PC-9 (cell line): ENCODE measurements at regions not wholly inside any gene's neighbourhood (a gene's known extent, or its start where the extent isn't known, plus 50 kb on each side); places are given as distances from the start of the nearest gene placed in this dataset.

ENCODE experiments used
- BruUV-seq: library from RNA; stranded (reverse); fragments of 400-500 nt; replicated peaks from 2 replicates; lab custom pipeline; 2021; lab: Mats Ljungman, UMichigan
- CTCF ChIA-PET: fragments of 300-600 bp; sonication (Branson Sonifier 250); formaldehyde crosslinking; loops from one replicate; lab custom pipeline; 2022; ENCODE audit warnings: antibody characterized with exemption; lab: Charles Lee
- POLR2A ChIA-PET: fragments of 300-600 bp; sonication (Branson Sonifier 250); formaldehyde crosslinking; loops from one replicate; lab custom pipeline; 2022; ENCODE audit warnings: antibody characterized with exemption; ENCODE audit not compliant: unreplicated experiment; lab: Charles Lee
- DNase-seq, 2 experiments: peaks; one replicate each; pipeline versions ENCODE4 v3.0.0 to v3.0.0-alpha.2; 2015 to 2022; ENCODE audit warnings: mixed read lengths in 1 of 2
- H2AFZ ChIP-seq: fragments of 200-600 bp; sonication (generic); 2 replicates; pipeline ENCODE4 v1.8.1; 2017; ENCODE audit warnings: antibody characterized with exemption
- H3F3A ChIP-seq: fragments of 200-600 bp; sonication (generic); 2 replicates; pipeline ENCODE4 v1.8.1; 2017; ENCODE audit warnings: antibody characterized with exemption, mild to moderate bottlenecking, low read depth; ENCODE audit not compliant: insufficient read depth
- H3K27ac ChIP-seq: fragments of 200-600 bp; sonication (generic); 2 replicates; pipeline ENCODE4 v1.6.1; 2016; ENCODE audit warnings: mixed run types
- H3K27me3 ChIP-seq: fragments of 200-600 bp; sonication (generic); 2 replicates; pipeline ENCODE4 v1.6.1; 2016; ENCODE audit warnings: low read depth, mixed run types; ENCODE audit not compliant: insufficient read depth
- H3K36me3 ChIP-seq: fragments of 200-600 bp; sonication (generic); 2 replicates; pipeline ENCODE4 v1.6.1; 2016; ENCODE audit warnings: low read depth, mixed run types
- H3K4me1 ChIP-seq: fragments of 200-600 bp; sonication (generic); replicated peaks from 2 replicates; pipeline ENCODE4 v1.6.1; 2016; ENCODE audit warnings: mixed run types; ENCODE audit not compliant: insufficient read depth
- H3K4me2 ChIP-seq: fragments of 200-600 bp; sonication (generic); 2 replicates; pipeline ENCODE4 v1.6.1; 2017; ENCODE audit warnings: mixed run types
- H3K4me3 ChIP-seq: fragments of 200-600 bp; sonication (generic); 2 replicates; pipeline ENCODE4 v1.6.1; 2016; ENCODE audit warnings: mixed run types
- H3K79me2 ChIP-seq: fragments of 200-600 bp; sonication (generic); 2 replicates; pipeline ENCODE4 v1.6.1; 2017; ENCODE audit warnings: low read depth, mixed run types
- H3K9me2 ChIP-seq: fragments of 200-600 bp; sonication (generic); 2 replicates; pipeline ENCODE4 v1.8.1; 2017; ENCODE audit warnings: mild to moderate bottlenecking; ENCODE audit not compliant: insufficient read depth
- H3K9me3 ChIP-seq: fragments of 200-600 bp; sonication (generic); 2 replicates; pipeline ENCODE4 v1.8.1; 2016; ENCODE audit warnings: low read depth; ENCODE audit not compliant: insufficient read depth
- H4K20me1 ChIP-seq: fragments of 200-600 bp; sonication (generic); 2 replicates; pipeline ENCODE4 v1.8.1; 2017; ENCODE audit not compliant: insufficient read depth
- EZH2 ChIP-seq: fragments of 200-600 bp; sonication (generic); IDR thresholded peaks from 2 replicates; pipeline ENCODE4 v1.8.0; 2017; ENCODE audit warnings: antibody characterized with exemption, low read depth
- intact Hi-C: fragments of 100-400 bp; cut with micrococcal nuclease; formaldehyde crosslinking; loops from one replicate; pipeline ENCODE4 v1.10.0; 2022; ENCODE audit not compliant: unreplicated experiment
- TF ChIP-seq, protein P1 (sequence below): fragments of 200-600 bp; sonication (generic); conservative IDR thresholded peaks from 2 replicates; pipeline ENCODE4 v1.6.1; 2017; ENCODE audit warnings: mixed run types, antibody characterized with exemption, mild to moderate bottlenecking, moderate library complexity

DNA sequence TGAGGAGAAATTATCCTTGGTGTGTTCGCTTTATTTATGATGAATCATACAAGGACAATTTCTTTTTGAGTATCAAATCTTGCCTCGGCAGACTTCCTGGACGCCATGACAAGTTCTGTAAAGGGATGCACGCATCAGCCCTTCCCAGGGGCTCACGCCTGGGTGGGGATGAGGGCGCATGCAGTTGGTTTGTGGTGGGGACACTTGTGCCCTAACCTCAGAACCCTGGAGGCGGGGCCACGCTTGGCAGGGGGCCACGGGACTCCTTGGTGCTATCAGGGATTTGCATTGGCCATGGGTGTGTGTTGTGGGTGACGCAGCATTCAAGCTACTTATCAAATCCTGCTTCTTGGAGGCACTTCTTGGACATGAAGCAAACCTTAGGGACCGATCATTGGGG, 143.8 kb upstream of the RTL1 start:
- ChIA-PET CTCF (no interaction called here), POLR2A (no interaction called here)
- H3K4me3 ChIP-seq, result no peak overlapping the region
- H3K4me1 ChIP-seq, result no peaks in the 10 kb centered on the region
- H4K20me1 ChIP-seq, result no peaks in the 10 kb centered on the region
- TF ChIP-seq, protein P1, sequence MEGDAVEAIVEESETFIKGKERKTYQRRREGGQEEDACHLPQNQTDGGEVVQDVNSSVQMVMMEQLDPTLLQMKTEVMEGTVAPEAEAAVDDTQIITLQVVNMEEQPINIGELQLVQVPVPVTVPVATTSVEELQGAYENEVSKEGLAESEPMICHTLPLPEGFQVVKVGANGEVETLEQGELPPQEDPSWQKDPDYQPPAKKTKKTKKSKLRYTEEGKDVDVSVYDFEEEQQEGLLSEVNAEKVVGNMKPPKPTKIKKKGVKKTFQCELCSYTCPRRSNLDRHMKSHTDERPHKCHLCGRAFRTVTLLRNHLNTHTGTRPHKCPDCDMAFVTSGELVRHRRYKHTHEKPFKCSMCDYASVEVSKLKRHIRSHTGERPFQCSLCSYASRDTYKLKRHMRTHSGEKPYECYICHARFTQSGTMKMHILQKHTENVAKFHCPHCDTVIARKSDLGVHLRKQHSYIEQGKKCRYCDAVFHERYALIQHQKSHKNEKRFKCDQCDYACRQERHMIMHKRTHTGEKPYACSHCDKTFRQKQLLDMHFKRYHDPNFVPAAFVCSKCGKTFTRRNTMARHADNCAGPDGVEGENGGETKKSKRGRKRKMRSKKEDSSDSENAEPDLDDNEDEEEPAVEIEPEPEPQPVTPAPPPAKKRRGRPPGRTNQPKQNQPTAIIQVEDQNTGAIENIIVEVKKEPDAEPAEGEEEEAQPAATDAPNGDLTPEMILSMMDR, result no peak
- no peak for TF ChIP-seq EZH2
- no peak overlapping the region for H2AFZ ChIP-seq
- H3F3A ChIP-seq, result no peaks in the 10 kb centered on the region
- H3K27me3 ChIP-seq, result peaks cover 95% of the 10 kb centered on the region
- H3K79me2 ChIP-seq, result no peaks in the 10 kb centered on the region
- intact Hi-C loops, result no loop called here
- no peak for DNase-seq
- no TSS peak for BruUV-seq
- no peak overlapping the region for H3K4me2 ChIP-seq
- H3K36me3 ChIP-seq, result no peaks in the 10 kb centered on the region
- no peaks in the 10 kb centered on the region for H3K9me3 ChIP-seq
- H3K9me2 ChIP-seq, result no peaks in the 10 kb centered on the region
- no peak overlapping the region for H3K27ac ChIP-seq

DNA sequence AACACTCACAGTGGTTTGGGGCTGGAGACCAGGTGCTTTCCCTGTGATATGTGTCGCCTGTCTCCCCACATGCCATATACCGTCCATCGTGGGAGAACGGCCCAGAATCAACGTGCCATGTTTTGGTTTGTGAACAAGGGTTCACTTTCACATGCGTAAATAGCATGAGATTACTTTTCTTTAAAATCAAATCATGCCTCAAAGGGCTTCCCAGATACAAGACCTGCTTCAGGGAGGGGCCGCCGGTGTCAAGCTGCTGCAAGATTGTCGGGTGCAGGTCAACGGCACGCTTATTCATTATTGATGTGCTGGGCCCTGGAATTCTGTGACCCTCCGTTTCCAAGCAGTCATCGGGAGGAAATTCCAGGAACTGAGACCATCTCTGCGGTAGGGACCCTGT, 145.2 kb upstream of the RTL1 start:
- no peak for TF ChIP-seq EZH2
- TF ChIP-seq, protein P1, result no peak
- CTCF ChIA-PET, result no interaction called here
- H3K36me3 ChIP-seq, result no peaks in the 10 kb centered on the region
- BruUV-seq, result no TSS peak
- no peak overlapping the region for H2AFZ ChIP-seq
- no peaks in the 10 kb centered on the region for H3K79me2 ChIP-seq
- no peak overlapping the region for H3K4me3 ChIP-seq
- no peaks in the 10 kb centered on the region for H4K20me1 ChIP-seq
- peaks cover 90% of the 10 kb centered on the region for H3K27me3 ChIP-seq
- POLR2A ChIA-PET, result no interaction called here
- DNase-seq, result no peak
- H3F3A ChIP-seq, result no peaks in the 10 kb centered on the region
- intact Hi-C loops, result no loop called here
- no peak overlapping the region for H3K4me2 ChIP-seq
- no peaks in the 10 kb centered on the region for H3K9me2 ChIP-seq
- H3K9me3 ChIP-seq, result no peaks in the 10 kb centered on the region
- no peaks in the 10 kb centered on the region for H3K4me1 ChIP-seq
- no peak overlapping the region for H3K27ac ChIP-seq

DNA sequence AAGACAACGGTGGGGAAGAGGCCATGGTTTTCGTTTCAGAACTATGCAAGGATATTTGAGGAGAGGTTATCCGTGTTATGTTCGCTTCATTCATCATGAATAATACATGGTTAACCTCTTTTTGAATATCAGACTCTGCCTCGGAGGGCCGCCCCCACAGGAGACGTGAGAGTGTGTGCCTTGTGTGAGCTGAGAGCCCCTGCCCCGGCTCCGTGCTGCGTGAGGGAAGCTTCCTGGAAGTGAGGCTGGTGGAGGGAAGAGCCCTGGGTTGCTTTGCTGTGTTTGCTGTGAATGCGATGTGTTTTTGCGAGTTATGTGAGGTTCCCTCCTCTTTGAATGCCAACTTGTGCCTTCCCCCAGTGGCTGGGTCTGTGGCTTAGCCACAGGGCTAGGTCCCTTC, 146.0 kb upstream of the RTL1 start:
- no peak overlapping the region for H3K27ac ChIP-seq
- no peak for DNase-seq
- intact Hi-C loops, result no loop called here
- no peaks in the 10 kb centered on the region for H3K79me2 ChIP-seq
- H3K27me3 ChIP-seq, result peaks cover 89% of the 10 kb centered on the region
- POLR2A ChIA-PET, result no interaction called here
- H2AFZ ChIP-seq, result no peak overlapping the region
- H3K4me3 ChIP-seq, result no peak overlapping the region
- H3K36me3 ChIP-seq, result no peaks in the 10 kb centered on the region
- H3K4me2 ChIP-seq, result no peak overlapping the region
- CTCF ChIA-PET, result no interaction called here
- no peaks in the 10 kb centered on the region for H3K9me2 ChIP-seq
- H3F3A ChIP-seq, result no peaks in the 10 kb centered on the region
- no peaks in the 10 kb centered on the region for H3K4me1 ChIP-seq
- TF ChIP-seq, protein P1, result no peak
- TF ChIP-seq EZH2, result no peak
- H4K20me1 ChIP-seq, result no peaks in the 10 kb centered on the region
- no TSS peak for BruUV-seq
- no peaks in the 10 kb centered on the region for H3K9me3 ChIP-seq
